AG04450 (cell line): ENCODE measurements at regions not wholly inside any gene's neighbourhood (a gene's known extent, or its start where the extent isn't known, plus 50 kb on each side); places are given as distances from the start of the nearest gene placed in this dataset.

Experiments
- CTCF ChIA-PET: fragments of 300-600, 350-600 bp; formaldehyde crosslinking; extraction: SDS; loops from one replicate; lab custom pipeline; 2022; ENCODE audit warnings: antibody characterized with exemption, inconsistent platforms; lab: Charles Lee
- POLR2A ChIA-PET: fragments of 350-600 bp; formaldehyde crosslinking; extraction: SDS; loops from one replicate; lab custom pipeline; 2021; ENCODE audit warnings: antibody characterized with exemption, inconsistent platforms; lab: Yijun Ruan, JAX
- DNase-seq: peaks from one replicate; pipeline ENCODE4 v3.0.0-alpha.2; 2011; ENCODE audit warnings: low read depth, low spot score
- H3K27ac ChIP-seq: one replicate; pipeline ENCODE4 v1.5.1; 2012; ENCODE audit warnings: low read depth, low read length, control low read depth
- H3K27me3 ChIP-seq: one replicate; pipeline ENCODE4 v1.6.0; 2012; ENCODE audit warnings: low read length; ENCODE audit not compliant: control insufficient read depth, insufficient read depth
- H3K4me3 ChIP-seq: 2 replicates; pipeline ENCODE4 v1.5.1; 2011; ENCODE audit warnings: mild to moderate bottlenecking, low read depth, low read length, control low read depth
- H3K9me3 ChIP-seq: 2 replicates; pipeline ENCODE4 v1.5.1; 2012; ENCODE audit warnings: low read length; ENCODE audit not compliant: control insufficient read depth, insufficient read depth
- TF ChIP-seq, protein P1 (sequence below): IDR thresholded peaks from 2 replicates; pipeline ENCODE4 v1.5.1; 2011; ENCODE audit warnings: low read depth, low read length, control low read depth, inconsistent platforms

DNA sequence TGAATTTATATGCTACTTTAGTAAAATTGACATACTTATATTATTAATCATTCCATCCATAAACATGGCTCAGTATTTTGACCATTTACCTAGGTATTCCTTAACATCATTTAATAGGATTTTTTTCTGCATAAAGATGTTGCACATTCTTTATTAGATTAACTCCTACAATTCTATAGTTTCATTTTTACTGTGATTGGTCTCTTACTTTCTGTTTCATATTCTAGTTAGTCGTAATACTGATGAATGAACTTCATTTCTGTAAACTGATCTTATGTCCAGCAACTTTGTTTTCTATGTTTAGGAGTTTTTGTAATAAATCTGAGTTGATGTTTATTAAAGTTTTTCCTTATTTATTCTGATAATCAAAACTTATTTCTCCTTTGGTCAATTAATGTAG is 278.2 kb upstream of the CXXC4 start:
- Histone ChIP-seq H3K27ac (no peak overlapping the region), H3K27me3 (no peaks in the 10 kb centered on the region), H3K4me3 (no peak overlapping the region), H3K9me3 (no peaks in the 10 kb centered on the region)
- ChIA-PET CTCF (no interaction called here), POLR2A (no interaction called here)
- no peak for DNase-seq
- TF ChIP-seq, protein P1, sequence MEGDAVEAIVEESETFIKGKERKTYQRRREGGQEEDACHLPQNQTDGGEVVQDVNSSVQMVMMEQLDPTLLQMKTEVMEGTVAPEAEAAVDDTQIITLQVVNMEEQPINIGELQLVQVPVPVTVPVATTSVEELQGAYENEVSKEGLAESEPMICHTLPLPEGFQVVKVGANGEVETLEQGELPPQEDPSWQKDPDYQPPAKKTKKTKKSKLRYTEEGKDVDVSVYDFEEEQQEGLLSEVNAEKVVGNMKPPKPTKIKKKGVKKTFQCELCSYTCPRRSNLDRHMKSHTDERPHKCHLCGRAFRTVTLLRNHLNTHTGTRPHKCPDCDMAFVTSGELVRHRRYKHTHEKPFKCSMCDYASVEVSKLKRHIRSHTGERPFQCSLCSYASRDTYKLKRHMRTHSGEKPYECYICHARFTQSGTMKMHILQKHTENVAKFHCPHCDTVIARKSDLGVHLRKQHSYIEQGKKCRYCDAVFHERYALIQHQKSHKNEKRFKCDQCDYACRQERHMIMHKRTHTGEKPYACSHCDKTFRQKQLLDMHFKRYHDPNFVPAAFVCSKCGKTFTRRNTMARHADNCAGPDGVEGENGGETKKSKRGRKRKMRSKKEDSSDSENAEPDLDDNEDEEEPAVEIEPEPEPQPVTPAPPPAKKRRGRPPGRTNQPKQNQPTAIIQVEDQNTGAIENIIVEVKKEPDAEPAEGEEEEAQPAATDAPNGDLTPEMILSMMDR, result no peak

DNA sequence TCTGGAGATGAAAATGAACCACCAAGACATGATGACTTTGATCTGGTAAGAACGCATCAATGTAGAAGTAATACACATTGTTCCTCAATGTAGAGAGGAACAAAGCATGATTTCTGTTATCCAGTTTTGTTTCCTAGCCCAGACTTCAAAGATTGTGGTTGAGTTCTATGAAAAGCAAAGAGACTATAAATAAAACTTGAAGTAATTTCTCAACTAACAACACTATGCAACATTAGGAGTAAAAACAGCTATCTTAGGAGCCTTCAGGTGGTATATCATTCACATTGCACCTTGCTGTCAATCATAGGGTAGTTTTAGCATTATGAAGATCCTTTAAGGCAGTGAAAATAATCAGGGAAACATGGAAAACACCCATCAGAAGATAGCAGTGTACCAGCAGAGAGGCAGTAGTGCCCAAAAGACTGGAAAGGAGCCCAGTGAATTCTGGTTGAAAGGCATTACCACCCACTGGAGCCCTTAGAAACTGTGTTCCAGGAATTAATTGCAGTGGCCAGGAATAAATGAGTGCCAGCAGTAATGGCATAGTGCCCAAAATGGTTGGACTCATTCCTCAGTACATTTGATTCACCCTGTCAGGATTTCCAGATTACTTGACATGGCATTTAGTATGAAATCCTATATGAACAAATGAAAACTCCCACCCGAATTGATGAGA is 300.7 kb upstream of the CXXC4 start:
- TF ChIP-seq, protein P1, result no peak
- no peak overlapping the region for H3K27ac ChIP-seq
- H3K4me3 ChIP-seq, result no peak overlapping the region
- no peaks in the 10 kb centered on the region for H3K9me3 ChIP-seq
- DNase-seq, result no peak
- ChIA-PET CTCF (no interaction called here), POLR2A (no interaction called here)
- H3K27me3 ChIP-seq, result no peaks in the 10 kb centered on the region

DNA sequence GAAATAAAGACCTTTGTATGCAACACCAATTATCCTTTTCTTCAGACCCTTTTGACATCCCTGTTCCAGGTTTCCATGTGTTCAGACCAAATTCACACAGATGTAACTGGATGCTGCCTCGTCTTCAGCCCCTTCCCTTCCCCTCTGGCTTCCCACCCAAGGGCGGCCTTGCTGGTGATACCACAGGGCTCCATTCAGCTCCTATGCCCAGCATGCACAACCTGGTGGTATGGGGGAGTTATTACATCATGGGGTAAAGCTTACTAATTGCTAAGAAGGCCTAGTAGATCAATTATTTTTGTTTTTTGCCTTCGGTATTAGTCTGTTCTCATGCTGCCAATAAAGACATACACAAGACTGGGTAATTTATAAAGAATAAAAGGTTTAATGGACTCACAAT is 317.0 kb upstream of the CXXC4 start:
- TF ChIP-seq, protein P1, result no peak
- CTCF ChIA-PET, result no interaction called here
- Histone ChIP-seq H3K9me3 (no peaks in the 10 kb centered on the region; the same call in 1 of the 2 replicates), H3K27ac (no peak overlapping the region), H3K27me3 (no peaks in the 10 kb centered on the region), H3K4me3 (no peak overlapping the region)
- no peak for DNase-seq
- POLR2A ChIA-PET, result no interaction called here

DNA sequence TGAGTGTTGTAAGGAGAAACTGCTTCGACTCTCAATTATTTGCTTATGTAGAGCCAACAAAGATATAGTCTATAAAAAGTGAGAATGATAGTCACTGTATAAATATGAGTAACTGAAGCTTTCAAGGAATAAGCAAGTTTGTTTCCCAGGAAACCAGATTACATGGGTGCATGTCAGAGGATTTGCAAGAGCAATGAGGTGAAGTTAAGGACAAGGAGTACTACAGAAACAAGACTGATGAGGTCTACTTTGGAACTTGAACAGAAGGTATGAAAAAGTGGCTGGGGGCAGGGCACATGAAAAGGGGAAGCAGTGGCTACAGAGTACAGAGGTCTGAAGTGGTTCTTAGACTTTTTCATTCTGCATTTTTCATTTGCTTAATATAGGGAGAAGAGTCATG is 321.0 kb upstream of the CXXC4 start:
- TF ChIP-seq, protein P1, result no peak
- ChIA-PET POLR2A (no interaction called here), CTCF (no interaction called here)
- no peak for DNase-seq
- no peaks in the 10 kb centered on the region for H3K27me3 ChIP-seq
- no peak overlapping the region for H3K4me3 ChIP-seq
- no peaks in the 10 kb centered on the region for H3K9me3 ChIP-seq
- H3K27ac ChIP-seq, result no peak overlapping the region

DNA sequence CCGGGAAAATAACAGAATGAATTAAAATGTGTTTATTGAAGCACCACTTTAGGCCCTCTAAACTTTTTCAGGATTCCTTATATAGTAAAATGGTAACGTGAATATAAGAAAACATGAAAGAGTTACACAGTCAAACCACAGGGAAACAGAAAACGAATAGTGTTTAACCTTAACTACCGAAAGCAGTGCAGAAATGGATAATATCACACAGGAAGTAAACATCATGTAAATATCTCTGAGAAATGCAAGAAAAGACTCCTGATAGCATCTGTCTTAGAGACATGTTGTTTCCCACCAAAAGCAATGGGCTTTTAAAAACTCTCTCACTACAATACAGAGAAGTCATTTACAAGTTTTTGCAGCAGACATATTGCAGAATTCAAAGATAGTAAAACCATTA is 323.9 kb upstream of the CXXC4 start:
- H3K27ac ChIP-seq, result no peak overlapping the region
- no peaks in the 10 kb centered on the region for H3K27me3 ChIP-seq
- no peak overlapping the region for H3K4me3 ChIP-seq
- ChIA-PET CTCF (no interaction called here), POLR2A (no interaction called here)
- no peaks in the 10 kb centered on the region for H3K9me3 ChIP-seq
- DNase-seq, result no peak
- TF ChIP-seq, protein P1, result no peak
